ENCODE measurements at regions not wholly inside any gene's neighbourhood (a gene's known extent, or its start where the extent isn't known, plus 50 kb on each side); places are given as distances from the start of the nearest gene placed in this dataset.

DNA sequence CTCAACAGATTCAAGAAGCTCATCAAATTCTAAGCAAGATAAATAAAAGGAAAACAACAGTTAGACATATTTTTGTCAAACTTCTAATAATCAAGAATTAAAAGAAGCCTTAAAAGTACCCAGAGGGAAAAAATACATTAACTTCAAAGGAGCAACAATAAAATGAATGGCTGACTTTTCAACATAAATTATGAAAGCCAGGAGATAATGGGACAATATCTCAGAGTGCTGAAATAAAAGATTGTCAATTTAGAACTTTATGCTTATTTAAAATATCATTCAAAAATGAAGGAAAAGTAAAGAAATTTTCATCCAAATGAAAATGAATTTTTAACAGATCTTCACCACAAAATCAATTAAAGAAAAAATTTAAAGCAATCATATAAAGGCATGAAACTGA is 108.5 kb upstream of the IL6 start:
- DNase-seq: no peak

DNA sequence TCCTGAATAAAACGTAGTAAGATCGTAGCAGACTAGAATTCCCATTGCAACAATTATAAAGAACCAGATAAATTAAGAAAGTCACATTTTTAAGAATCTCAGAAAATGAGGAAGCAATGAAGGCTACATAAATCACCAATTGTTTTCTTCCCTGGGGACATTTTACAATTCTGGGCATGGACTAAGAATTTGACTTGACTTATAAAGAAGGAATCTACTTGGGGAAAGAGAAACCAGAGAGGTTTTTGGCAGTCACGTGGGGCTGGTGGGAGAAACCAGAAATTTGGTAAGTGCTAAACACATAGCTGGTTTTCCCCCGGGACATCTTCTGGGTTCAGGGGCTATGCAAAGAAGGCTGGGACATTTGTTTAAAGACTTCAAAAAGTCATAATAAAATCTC is 109.8 kb upstream of the IL6 start:
- DNase-seq: no peak

DNA sequence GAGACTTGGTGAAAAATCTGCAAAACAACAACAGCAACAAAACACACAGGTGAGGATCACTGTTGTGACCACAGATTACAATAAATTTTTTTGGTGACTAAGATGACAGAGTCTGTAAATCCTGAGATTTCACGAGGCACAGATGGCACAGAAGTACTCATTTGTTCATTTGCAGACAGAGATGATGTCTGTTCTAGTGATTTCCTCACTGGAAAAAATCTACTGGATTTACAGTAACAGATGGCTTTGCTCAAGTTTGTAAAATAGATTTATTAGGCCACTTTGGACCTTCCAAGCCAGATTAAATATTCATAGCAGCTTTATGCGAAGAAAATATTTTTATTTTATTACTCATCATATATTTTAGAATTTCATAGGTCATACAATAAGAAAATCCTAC is 113.5 kb upstream of the IL6 start:
- DNase-seq: no peak

DNA sequence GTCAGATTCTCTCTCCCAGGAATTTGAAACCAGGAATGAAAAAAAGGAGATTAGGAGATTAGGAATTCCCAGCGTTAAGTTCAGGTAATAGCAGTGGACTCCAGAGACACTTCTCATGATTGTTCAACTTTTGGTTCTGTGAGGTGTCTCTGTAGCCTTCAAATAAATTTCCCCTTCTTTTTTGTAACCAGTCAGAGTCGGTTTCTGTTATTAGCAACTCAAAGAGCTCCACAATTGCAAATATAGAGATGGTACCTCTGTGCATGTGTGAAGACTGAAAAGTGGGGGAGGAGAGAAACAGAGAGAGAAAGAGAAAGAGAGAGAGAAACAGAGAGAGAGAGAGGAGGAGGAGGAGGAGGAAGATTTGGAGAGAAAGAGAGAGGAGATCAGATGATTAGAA is 112.8 kb upstream of the STEAP1B start:
- DNase-seq: no peak

DNA sequence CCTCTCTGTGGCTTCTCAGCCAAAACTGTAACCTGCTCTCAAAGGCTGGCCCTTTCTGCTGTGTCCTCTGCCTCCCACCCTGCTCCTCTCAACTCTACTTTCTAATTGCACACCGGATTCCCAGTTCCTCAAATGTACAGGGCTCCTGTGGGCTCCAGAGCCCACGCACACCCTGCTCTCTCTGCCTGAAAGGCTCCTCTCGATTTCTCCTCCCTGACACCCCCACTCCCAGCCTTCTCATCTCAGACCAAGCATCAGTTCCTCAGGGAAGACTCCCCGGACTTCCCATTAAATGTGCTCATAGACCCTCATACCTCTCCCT is 111.7 kb upstream of the STEAP1B start:
- no peak for DNase-seq

DNA sequence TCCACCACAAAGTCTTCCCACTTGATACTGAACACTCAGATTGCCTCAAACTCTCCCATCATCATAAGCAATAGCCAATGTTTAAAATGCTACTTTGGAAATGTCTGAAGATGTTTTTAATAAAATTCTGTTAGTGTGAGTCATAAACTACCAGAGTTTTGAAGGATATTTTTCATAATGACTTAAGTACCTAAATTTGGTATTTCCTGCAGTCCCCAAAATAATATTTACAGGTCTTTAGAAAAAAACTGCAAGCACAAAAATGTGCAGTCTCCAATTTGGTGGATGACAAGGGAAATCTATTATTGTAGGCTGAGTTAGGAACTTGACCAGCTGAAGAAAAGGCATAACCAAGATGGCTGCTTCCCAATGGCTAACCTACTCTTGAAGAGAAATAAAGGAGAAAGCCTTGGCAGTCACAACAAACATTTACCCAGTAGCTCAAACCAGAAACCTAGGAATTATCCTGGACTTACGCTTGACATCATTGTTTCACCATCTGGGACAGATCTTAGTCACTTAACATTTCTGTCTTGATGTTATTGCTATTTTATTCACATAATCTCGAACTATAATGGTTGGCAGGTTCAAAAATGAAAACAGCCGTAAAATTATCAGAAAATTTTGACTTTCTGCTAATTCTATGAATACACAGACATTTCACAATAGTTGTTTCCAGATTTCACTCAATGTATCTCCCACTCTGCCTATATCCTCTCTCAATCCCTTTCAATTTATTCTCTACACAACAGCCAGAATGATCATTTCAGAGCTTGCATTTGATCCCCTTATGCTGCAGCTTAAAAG is 111.2 kb upstream of the STEAP1B start:
- no peak for DNase-seq

DNA sequence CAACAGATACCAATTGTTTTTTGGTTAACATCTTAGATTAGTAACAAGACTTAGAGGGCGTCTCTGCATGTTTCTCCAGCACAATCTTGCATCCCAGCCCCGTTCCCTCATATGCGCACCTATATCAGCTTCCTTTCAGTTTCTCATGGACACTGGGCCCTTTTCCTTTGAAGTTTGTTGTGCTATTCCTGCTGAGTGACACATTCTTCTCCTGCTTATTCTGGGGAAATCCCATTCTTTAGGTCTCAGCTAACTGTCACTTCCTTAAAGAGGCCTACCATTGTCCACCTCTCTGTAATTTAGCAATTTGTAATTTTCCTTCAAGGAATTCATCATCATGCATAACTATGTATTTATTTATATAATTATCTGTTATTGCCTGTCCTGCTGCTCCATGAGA is 110.3 kb upstream of the STEAP1B start:
- no peak for DNase-seq

DNA sequence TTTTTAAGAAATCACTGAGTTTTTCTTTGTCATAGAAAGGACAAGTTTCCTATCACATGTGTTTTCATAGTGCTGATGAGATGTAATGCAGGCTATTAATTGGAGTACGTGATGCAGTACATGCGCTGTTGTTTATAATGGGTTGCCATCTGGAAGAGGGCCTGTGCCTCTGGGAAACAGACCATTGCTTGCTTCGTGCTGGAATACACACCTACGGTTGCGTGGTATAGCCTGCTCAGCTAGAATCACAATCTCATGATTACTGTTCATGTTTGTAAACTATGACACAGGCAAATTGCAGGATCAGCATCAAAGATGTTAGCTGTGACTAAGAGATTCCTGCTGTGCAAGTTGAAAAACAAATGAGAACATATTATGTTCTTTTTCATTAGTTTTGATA is 107.2 kb upstream of the STEAP1B start:
- no peak for DNase-seq

DNA sequence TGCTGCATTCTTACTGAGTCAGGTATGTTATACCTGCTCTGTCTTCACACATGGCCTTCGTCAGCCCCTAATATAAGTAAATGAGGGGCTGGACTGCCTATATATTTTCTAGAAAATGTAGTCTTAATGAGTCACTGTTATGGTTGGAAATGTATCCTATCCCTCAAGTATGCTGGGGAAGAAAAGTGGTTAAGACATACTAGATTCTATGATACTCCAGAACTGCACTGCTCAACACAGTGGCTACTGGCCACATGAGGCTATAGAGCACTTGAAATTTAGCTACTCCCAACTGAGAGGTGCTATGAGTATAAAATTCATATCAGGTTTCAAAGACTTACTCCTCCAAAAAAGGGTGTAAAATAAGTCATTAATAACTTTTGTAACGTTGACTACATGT is 104.3 kb upstream of the STEAP1B start:
- DNase-seq: no peak

DNA sequence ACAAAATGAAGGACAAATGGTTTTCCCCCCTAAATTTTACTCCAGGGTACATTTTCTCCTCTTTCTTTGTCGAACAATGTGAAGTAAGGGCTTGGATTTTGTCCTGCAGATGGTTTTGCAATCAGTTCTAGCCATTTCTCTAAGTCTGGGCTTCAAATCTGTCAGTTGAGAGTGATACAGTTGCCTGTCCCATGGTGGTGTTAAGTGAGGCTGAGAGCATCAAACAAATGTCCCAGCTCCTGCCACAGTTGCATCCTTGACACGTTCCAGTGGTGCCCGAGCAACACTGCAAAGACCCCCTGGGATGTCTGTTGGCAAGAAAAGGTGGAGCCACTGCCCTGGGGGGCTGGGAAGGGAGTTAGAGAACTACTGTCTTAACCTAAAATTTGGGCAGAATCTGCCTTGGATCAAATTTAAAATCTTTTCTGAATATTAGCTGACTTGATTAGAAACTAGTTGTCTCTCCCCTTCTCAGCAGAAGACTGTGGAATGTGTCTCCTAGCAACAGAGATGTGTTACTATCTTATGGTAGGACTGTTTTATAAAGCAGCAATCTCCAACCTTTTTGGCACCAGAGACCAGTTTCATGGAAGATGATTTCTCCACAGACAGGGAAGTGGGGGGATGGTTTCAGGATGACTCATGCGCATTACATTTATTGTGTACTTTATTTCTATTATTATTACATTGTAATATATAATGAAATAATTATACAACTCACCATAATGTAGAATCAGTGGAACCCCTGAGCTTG is 102.0 kb upstream of the STEAP1B start:
- DNase-seq: no peak

DNA sequence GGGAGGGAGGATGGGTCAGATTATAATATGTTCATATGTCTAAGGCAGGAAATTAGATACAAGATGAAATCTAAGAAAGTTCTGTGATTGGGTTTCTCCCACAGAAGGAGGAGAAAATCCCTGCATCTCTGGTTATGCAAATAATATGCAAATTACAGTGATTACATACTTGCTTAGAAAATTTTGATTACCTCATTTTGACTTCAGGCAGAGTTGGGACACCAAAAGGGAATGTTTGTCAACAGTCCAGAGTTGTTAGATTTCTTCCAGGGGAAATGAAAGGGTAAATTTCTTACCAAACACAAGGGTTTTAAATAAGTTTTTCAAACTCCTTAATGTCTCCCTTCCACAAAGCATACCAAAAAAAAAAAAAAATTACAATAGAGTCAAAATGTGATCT is 101.4 kb upstream of the STEAP1B start:
- no peak for DNase-seq

DNA sequence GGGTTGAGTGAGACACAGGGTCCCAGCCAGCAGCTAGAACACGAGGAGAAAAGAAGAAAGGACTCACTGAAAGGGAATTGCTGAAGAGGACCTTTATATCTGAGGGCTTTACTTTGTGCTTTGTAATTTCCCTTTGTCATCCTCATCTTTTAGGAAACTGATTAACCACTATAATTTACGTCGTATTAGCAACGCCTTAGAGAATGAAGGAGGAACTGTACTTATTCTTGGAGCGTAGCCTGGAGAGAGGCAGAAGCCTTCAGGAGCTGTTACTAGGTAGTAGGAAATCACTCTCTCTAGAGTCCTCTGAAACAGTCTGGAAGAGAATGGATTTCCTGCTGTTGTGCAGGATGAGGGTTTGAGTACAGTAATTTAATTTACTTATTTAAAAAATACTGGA is 101.0 kb upstream of the STEAP1B start:
- DNase-seq: no peak

DNA sequence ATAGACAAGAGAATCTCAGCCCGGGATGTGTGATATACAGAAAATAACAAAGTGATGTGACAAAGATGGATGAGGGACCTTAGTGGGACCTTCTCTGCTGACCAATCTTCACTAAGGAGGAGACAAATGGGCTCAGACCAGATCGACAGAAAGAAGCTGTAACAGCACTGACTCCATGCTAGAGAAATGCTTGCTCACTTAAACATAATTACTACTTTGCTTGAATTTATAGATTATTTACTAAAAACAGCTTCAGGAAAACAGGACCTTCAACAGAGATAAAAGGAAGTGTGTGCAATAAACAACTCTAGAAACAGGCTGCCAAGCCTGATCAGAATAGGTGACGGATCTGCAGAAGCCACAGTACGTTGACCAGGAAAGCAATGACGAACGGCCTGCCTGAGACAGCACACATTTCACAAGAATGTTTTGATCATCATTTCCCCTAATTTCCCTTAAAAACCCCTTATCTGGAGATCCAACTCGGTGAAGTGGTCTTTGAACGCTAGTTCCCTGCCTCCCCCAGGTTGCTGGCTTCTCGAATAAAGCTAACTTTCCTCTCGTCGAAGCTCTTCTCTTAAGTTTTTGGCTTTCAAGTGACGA is 98.4 kb upstream of the STEAP1B start:
- no peak for DNase-seq

DNA sequence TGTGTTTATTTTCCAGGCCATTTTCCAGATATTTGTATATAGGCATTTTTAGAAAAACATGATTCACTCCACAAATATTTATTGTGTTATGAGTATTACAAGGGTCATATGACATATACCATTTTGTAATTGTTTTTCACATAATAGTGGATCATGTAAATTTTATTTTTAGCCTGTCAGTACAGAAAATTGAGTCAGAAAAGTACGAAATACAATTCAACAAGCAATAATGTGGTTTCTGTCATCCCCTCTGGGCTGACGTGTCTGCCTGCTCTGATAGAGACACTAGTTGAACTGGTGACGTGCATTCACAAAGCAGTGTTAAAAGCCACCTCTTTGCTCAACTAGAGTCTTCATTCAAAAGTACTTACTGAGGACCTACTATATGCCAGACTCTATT is 97.9 kb upstream of the STEAP1B start:
- no peak for DNase-seq

DNA sequence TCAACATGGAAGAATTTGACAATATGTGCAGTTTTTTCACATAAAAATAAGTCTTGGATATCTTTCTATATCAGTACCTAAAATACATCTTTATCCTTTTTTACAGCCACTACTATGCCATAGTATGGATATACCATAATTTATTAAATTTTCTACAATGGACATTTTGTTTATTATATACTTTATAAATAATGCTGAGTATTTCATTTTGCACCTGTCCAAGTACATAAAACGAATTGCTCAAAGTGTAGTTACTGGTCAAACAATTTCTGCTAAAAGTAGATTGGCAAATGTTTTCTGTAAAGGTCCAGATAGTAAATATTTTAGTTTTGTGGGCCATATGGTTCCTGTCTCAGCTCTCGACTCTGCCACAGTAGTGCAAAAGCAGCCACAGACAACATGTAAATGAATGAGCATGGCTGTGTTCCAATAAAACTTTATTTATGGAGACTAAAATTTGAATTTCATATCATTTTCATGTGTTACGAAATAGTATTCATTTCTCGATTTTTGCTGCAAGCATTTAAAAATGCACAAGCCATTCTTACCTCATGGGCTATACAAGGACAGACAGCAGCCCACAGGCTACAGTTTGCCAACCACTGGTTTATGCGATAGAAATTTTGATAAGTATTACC is 96.9 kb upstream of the STEAP1B start:
- no peak for DNase-seq

DNA sequence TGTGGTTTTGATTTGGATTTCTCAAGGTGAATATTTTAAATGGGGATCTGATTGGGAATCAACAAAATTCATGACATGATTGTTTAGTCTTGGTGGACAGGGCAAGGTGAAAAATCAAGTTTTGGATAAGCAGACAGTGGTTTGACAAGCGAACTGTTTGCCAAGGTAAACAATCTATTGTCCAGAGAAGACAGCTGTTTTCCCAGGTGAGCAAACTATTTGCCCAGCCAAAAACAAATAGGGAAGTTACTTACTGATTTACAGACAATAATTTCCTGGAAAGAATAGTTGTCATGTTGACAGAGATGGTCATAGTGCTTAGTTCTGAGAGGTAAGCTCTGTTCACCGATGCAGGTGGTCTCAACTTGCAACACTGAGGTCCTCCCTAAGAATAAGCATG is 94.0 kb upstream of the STEAP1B start:
- no peak for DNase-seq

DNA sequence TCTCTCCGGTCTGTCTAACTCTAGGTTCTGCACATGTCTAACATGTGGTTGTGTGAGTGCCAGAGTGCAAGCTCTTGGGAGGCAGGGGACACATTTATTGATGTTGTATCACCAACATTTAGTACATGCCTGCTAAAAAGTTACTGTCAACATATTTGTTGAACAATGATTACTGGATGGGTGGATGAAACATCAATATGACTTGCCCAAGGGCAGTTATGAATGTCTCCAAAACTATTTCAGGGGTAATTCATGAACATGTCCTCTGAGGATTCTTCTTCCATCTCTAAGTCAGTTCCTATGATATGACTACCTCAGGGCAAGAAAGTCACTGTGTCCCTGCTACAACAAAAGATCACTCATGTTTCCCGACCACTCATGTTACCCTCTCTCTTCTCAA is 91.3 kb upstream of the STEAP1B start:
- DNase-seq: no peak

DNA sequence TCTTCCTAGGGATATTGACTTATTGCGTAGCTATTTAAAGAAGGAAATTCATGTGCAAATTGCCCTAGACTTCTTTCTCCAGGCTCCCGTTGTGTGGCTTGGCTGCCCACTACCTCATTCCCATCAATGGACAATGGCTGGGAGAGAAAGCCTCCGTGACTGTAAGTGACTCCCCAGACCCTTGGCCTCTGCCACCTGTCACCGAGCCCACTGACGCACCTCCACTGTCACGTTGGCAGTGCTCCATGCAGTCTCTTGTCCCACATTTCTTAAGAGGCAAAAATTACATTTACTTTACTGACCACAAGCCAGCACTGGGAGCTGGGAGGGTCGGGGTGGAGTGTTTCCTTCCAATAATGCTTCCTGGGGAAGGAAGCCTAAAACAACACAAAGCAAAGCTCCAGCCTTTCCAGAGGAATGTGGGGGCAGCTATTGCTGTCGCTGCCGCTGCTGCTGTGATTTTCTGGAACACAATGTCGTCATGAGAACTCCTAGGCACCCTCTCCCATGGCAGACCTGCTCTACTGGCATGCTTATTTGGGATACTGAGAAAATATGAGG is 89.7 kb upstream of the STEAP1B start:
- DNase-seq: no peak

DNA sequence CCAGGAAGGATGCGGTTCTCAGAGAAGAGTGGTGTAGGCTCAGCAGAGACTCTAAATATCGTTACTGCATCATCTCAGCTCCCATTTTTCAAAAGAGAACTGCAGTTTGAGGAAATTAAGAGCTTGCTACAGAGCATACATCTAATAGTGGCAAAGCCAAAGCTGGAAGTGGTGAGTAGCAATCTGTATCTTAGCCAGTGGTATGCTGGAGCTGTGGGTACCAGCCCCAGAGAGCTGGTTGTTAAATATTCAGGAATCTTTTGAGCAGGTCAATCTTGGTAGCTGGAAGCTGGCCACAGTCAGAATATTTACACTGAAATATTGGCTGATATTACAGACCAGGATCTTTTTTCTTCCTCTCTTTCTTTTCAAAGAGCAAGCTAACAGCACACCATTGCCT is 88.4 kb upstream of the STEAP1B start:
- DNase-seq: no peak

DNA sequence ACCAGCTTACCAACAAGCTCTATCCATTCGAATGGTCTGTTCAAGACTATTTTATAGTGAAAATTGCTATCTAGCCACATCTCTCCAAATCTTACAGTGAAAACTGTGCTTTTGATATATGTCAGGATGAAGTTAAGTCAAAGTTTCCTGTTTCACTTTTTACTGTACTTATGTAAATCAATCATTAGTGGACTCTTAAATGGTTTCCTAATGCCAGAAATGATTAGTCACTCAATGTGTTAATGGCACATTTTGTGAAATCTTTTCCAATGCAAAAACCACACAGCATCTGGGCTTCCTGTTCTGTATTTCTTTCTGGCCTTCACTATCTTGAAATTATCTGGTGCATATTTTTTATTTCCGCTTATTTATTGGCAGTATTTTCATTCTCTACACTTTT is 87.3 kb upstream of the STEAP1B start:
- no peak for DNase-seq

DNA sequence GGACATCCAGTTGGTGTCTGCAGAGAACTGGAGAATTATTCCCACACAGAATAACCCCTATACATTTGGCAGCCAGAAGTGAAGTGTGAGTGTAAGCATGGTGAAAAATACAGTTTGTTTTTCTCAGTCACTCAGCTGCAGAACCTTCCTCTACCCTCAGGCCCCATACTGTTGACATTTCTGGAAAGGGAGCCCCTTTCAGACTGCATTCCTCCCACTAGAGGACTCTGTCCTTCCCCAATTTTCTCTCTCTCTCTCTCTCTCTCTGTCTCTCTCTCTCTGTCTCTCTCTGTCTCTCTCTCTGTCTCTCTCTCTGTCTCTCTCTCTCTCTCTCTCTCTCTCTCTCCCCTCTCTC is 86.8 kb upstream of the STEAP1B start:
- DNase-seq: peak; percentile 2 to 50

DNA sequence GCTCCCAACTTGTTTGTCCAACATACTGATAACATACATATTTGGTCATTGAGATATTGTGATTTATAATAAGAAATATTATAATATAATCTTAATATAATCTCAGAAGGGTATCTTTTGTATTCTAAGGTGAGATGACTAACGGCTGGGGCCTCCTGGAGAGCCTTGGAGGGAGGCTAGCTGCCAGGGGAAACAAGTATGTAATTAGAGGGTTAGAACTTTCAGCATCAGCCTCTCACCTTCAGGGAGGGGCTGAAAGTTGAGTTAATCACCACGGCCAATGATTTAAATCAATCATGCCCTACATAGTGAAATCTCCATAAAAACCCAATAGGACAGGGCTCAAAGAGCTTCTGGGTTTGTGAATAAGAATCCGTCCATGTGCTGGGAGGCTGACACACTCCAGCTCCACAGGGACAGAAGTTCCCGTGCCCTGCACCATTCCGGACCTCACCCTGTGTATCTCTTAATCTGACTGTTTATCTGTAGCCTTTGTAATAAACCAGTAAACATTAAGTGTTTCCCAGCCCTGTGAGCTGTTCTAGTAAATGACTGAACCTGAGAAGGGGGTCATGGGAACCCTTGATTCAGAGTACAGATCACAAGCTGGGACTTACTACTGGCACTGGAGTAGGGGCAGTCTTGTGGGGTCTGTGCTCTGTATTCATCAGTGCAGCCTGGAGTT is 86.3 kb upstream of the STEAP1B start:
- no peak for DNase-seq

DNA sequence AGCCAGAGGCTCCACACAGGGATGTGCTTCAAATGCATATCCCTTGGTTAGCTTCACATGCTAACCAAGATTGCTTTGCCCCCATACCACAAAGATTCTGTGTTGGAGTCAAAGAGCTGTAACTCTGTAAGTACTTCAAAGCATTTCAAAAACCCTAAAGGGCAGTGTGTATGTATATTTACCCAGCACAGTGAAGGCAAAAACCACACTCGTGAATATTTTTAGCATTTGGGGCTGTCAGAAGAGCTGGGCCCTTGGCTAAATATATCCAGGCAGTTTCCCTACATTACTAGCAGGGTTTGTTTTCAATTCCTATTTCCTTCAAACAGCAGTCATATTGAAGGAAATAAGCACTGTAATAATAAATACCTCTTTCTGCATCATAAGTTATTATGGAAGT is 84.2 kb upstream of the STEAP1B start:
- DNase-seq: no peak
